HEK293 (cell line): ENCODE measurements at regions not wholly inside any gene's neighbourhood (a gene's known extent, or its start where the extent isn't known, plus 50 kb on each side); places are given as distances from the start of the nearest gene placed in this dataset.

Source experiments
- CTCF ChIA-PET: fragments of 350-600 bp; formaldehyde crosslinking; extraction: SDS; loops from one replicate; lab custom pipeline; 2021; ENCODE audit warnings: antibody characterized with exemption; lab: Yijun Ruan, JAX
- POLR2A ChIA-PET: fragments of 300-600 bp; formaldehyde crosslinking; extraction: SDS; loops from one replicate; lab custom pipeline; 2020; ENCODE audit warnings: antibody characterized with exemption, inconsistent platforms; lab: Yijun Ruan, JAX
- H3K27ac ChIP-seq: fragments of 200-500 bp; sonication (Bioruptor generic); 2 replicates; pipeline ENCODE4 v1.5.1; 2014; ENCODE audit warnings: low read depth, low read length, control low read depth, inconsistent platforms; ENCODE audit errors: extremely low read depth
- H3K36me3 ChIP-seq, 2 experiments: fragments of 200-500 bp in 1 of 2; sonication (Bioruptor generic) in 1 of 2; 1 replicate in 1 of 2; 2 replicates in 1 of 2; pipeline ENCODE4 v1.5.1; 2014 to 2017; ENCODE audit warnings: inconsistent platforms in 2 of 2, low read length in 2 of 2; ENCODE audit not compliant: control insufficient read depth in 2 of 2, insufficient read depth in 1 of 2
- H3K4me1 ChIP-seq: fragments of 200-500 bp; sonication (Bioruptor generic); 2 replicates; pipeline ENCODE4 v1.5.1; 2014; ENCODE audit warnings: mild to moderate bottlenecking, low read length, inconsistent platforms; ENCODE audit not compliant: control insufficient read depth, insufficient read depth
- H3K4me3 ChIP-seq: 2 replicates; pipeline ENCODE4 v1.5.1; 2011; ENCODE audit warnings: low read depth, mild to moderate bottlenecking, control low read depth, low read length, moderate library complexity
- H3K9me3 ChIP-seq: fragments of 200-500 bp; sonication (Bioruptor generic); 2 replicates; pipeline ENCODE4 v1.5.1; 2014; ENCODE audit warnings: low read depth, low read length, inconsistent platforms; ENCODE audit not compliant: control insufficient read depth, insufficient read depth
- CTCF ChIP-seq: fragments of 450-650 bp; formaldehyde crosslinking; IDR thresholded peaks from 2 replicates; pipeline ENCODE4 v1.5.1; 2016; ENCODE audit warnings: missing biosample characterization, missing genetic modification characterization
- EGR2 ChIP-seq: fragments of 450-650 bp; formaldehyde crosslinking; IDR thresholded peaks from 2 replicates; pipeline ENCODE4 v1.5.1; 2016; ENCODE audit warnings: low read depth, missing biosample characterization, missing genetic modification characterization
- GLIS1 ChIP-seq: fragments of 450-650 bp; formaldehyde crosslinking; IDR thresholded peaks from 2 replicates; pipeline ENCODE4 v1.5.1; 2016; ENCODE audit warnings: missing biosample characterization, missing genetic modification characterization
- KLF10 ChIP-seq: fragments of 450-650 bp; IDR thresholded peaks from 2 replicates; pipeline ENCODE4 v1.5.1; 2018; ENCODE audit warnings: missing biosample characterization, mild to moderate bottlenecking, missing genetic modification characterization
- PRDM2 ChIP-seq: fragments of 450-650 bp; formaldehyde crosslinking; IDR thresholded peaks from 2 replicates; pipeline ENCODE4 v1.5.1; 2016; ENCODE audit warnings: missing biosample characterization, missing genetic modification characterization, borderline replicate concordance
- TSHZ1 ChIP-seq: fragments of 450-650 bp; formaldehyde crosslinking; IDR thresholded peaks from 2 replicates; pipeline ENCODE4 v1.5.1; 2016; ENCODE audit warnings: missing biosample characterization, missing genetic modification characterization, borderline replicate concordance
- ZNF148 ChIP-seq: fragments of 450-650 bp; formaldehyde crosslinking; IDR thresholded peaks from 2 replicates; pipeline ENCODE4 v1.5.0; 2017; ENCODE audit warnings: missing biosample characterization, missing genetic modification characterization, borderline replicate concordance
- ZNF24 ChIP-seq: fragments of 450-650 bp; formaldehyde crosslinking; IDR thresholded peaks from 2 replicates; pipeline ENCODE4 v1.5.1; 2016; ENCODE audit warnings: missing biosample characterization, missing genetic modification characterization
- ZNF266 ChIP-seq: fragments of 450-650 bp; formaldehyde crosslinking; IDR thresholded peaks from 2 replicates; pipeline ENCODE4 v1.5.1; 2016; ENCODE audit warnings: missing biosample characterization, missing genetic modification characterization, low read depth
- ZNF398 ChIP-seq: fragments of 450-650 bp; formaldehyde crosslinking; IDR thresholded peaks from 2 replicates; pipeline ENCODE4 v1.5.1; 2017; ENCODE audit warnings: missing biosample characterization, missing genetic modification characterization
- ZNF488 ChIP-seq: fragments of 450-650 bp; formaldehyde crosslinking; IDR thresholded peaks from 2 replicates; pipeline ENCODE4 v1.5.1; 2016; ENCODE audit warnings: missing biosample characterization, missing genetic modification characterization
- ZNF561 ChIP-seq: fragments of 450-650 bp; IDR thresholded peaks from 2 replicates; pipeline ENCODE4 v1.5.1; 2018; ENCODE audit warnings: missing biosample characterization, missing genetic modification characterization, borderline replicate concordance
- ZNF660 ChIP-seq: fragments of 450-650 bp; IDR thresholded peaks from 2 replicates; pipeline ENCODE4 v1.5.1; 2018; ENCODE audit warnings: missing biosample characterization, mild to moderate bottlenecking, missing genetic modification characterization
- ZNF670 ChIP-seq: fragments of 450-650 bp; formaldehyde crosslinking; IDR thresholded peaks from 2 replicates; pipeline ENCODE4 v1.5.1; 2016; ENCODE audit warnings: missing biosample characterization, missing genetic modification characterization, low read depth
- ZNF701 ChIP-seq: fragments of 450-650 bp; formaldehyde crosslinking; IDR thresholded peaks from 2 replicates; pipeline ENCODE4 v1.5.1; 2016; ENCODE audit warnings: missing biosample characterization, missing genetic modification characterization
- ZNF76 ChIP-seq: fragments of 450-650 bp; formaldehyde crosslinking; IDR thresholded peaks from 2 replicates; pipeline ENCODE4; 2016; ENCODE audit warnings: low read depth, missing biosample characterization, missing genetic modification characterization, borderline replicate concordance
- ZNF843 ChIP-seq: fragments of 450-650 bp; formaldehyde crosslinking; IDR thresholded peaks from 2 replicates; pipeline ENCODE4 v1.5.1; 2016; ENCODE audit warnings: missing biosample characterization, missing genetic modification characterization
- ZSCAN23 ChIP-seq: fragments of 450-650 bp; formaldehyde crosslinking; IDR thresholded peaks from 2 replicates; pipeline ENCODE4 v1.5.1; 2016; ENCODE audit warnings: missing biosample characterization, missing genetic modification characterization

- TF ChIP-seq ZNF701 (tag by site-specific recombination) (no peak), TSHZ1 (tag by site-specific recombination) (no peak), GLIS1 (tag by site-specific recombination) (no peak), ZNF266 (tag by site-specific recombination) (no peak), CTCF (tag by site-specific recombination) (no peak)
These were observed 77.4 kb upstream of the ARHGAP28 start (continued) for GRCh38 chr18:6652098-6652497.

- Histone ChIP-seq H3K4me1 (no peaks in the 10 kb centered on the region), H3K9me3 (no peaks in the 10 kb centered on the region), H3K36me3 (no peaks in the 10 kb centered on the region), H3K27ac (no peak overlapping the region), H3K4me3 (no peak overlapping the region)
- ChIA-PET CTCF (no interaction called here), POLR2A (no interaction called here)
- TF ChIP-seq ZNF843 (no peak), ZNF561 (tag by site-specific recombination) (no peak), ZNF488 (tag by site-specific recombination) (no peak), ZNF76 (tag by site-specific recombination) (no peak), ZSCAN23 (tag by site-specific recombination) (no peak), EGR2 (no peak), ZNF148 (tag by site-specific recombination) (no peak), ZNF398 (no peak), PRDM2 (tag by site-specific recombination) (no peak), ZNF660 (tag by site-specific recombination) (no peak), ZNF670 (tag by site-specific recombination) (no peak), ZNF24 (tag by site-specific recombination) (no peak), KLF10 (no peak)
These were observed 75.6 kb upstream of the ARHGAP28 start for GRCh38 chr18:6653880-6654279.
